A549 (cell line): ENCODE measurements at regions not wholly inside any gene's neighbourhood (a gene's known extent, or its start where the extent isn't known, plus 50 kb on each side); places are given as distances from the start of the nearest gene placed in this dataset.

Experiments
- CBX2 ChIP-seq: fragments of 200-600 bp; sonication (generic); IDR thresholded peaks from 2 replicates; pipeline ENCODE4 v1.6.1; 2016; ENCODE audit warnings: low read depth, mild to moderate bottlenecking, borderline replicate concordance
- EP300 ChIP-seq, 2 experiments: fragments of >200 bp; sonication (Bioruptor Twin); formaldehyde crosslinking; IDR thresholded peaks; 2 replicates in 1 of 2; 3 replicates in 1 of 2; pipeline ENCODE4 v1.6.1; 2016 to 2017
- HOXB5 ChIP-seq: fragments of 250-450 bp; sonication (Bioruptor Pico); IDR thresholded peaks from 2 replicates; pipeline ENCODE4 v1.5.0; 2020; ENCODE audit warnings: mild to moderate bottlenecking, moderate library complexity
- JUNB ChIP-seq: fragments of >200 bp; sonication (Bioruptor Twin); formaldehyde crosslinking; IDR thresholded peaks from 2 replicates; pipeline ENCODE4 v1.6.1; 2016
- MAZ ChIP-seq: fragments of 150-350 bp; IDR thresholded peaks from 2 replicates; pipeline ENCODE4 v1.6.1; 2014; ENCODE audit warnings: antibody characterized with exemption, low read depth, low read length, borderline replicate concordance
- MYC ChIP-seq: IDR thresholded peaks from 2 replicates; pipeline ENCODE4 v1.6.1; 2012; ENCODE audit warnings: mild to moderate bottlenecking, inconsistent platforms, low read length, improper control_type of control experiment, borderline replicate concordance
- POLR2A ChIP-seq: IDR thresholded peaks from 2 replicates; pipeline ENCODE4 v1.6.1; 2012; ENCODE audit warnings: mild to moderate bottlenecking, low read length
- POLR2AphosphoS2 ChIP-seq: conservative IDR thresholded peaks from 2 replicates; pipeline ENCODE4 v1.6.1; 2012; ENCODE audit warnings: low read length, improper control_type of control experiment, inconsistent platforms
- RAD21 ChIP-seq, 2 experiments: fragments of >200 bp in 1 of 2; sonication (Bioruptor Twin) in 1 of 2; formaldehyde crosslinking in 1 of 2; IDR thresholded peaks in 1 of 2; conservative IDR thresholded peaks in 1 of 2; 2 replicates in 1 of 2; 3 replicates in 1 of 2; pipeline ENCODE4 v1.6.1; 2012 to 2018; ENCODE audit warnings: inconsistent platforms in 1 of 2
- RFX5 ChIP-seq: fragments of 450-650 bp; IDR thresholded peaks from 2 replicates; pipeline ENCODE4 v1.7.1; 2014; ENCODE audit warnings: antibody characterized with exemption, mild to moderate bottlenecking, moderate library complexity
- TF ChIP-seq, protein P1 (sequence below): fragments of >200 bp; sonication (Bioruptor Twin); formaldehyde crosslinking; IDR thresholded peaks from 3 replicates; pipeline ENCODE4 v1.5.1; 2016
- TF ChIP-seq, protein P2 (sequence below): fragments of 200-600 bp; sonication (generic); IDR thresholded peaks from 2 replicates; pipeline ENCODE4 v1.6.1; 2016; ENCODE audit warnings: antibody characterized with exemption, mild to moderate bottlenecking, moderate library complexity

DNA sequence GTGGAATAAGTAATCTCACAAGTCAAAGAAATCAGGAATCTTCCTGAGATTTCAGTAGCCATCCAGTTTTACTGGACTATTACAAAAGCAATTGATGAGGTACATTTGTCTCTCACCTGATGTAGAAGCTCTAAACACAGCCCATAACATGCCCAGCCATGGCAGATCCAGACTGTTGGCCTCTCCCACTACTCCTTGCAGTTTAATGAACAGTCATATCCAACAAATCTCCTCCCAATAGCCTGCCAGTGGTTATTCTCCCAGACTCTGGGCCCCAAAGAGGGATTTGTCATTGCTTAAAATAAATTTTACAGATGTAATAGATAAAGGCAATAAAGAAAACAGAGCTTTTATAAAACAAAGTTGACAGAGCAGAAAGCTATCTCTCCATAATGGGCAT is 80.8 kb downstream of the ZNF608 start:
- TF ChIP-seq, protein P1, sequence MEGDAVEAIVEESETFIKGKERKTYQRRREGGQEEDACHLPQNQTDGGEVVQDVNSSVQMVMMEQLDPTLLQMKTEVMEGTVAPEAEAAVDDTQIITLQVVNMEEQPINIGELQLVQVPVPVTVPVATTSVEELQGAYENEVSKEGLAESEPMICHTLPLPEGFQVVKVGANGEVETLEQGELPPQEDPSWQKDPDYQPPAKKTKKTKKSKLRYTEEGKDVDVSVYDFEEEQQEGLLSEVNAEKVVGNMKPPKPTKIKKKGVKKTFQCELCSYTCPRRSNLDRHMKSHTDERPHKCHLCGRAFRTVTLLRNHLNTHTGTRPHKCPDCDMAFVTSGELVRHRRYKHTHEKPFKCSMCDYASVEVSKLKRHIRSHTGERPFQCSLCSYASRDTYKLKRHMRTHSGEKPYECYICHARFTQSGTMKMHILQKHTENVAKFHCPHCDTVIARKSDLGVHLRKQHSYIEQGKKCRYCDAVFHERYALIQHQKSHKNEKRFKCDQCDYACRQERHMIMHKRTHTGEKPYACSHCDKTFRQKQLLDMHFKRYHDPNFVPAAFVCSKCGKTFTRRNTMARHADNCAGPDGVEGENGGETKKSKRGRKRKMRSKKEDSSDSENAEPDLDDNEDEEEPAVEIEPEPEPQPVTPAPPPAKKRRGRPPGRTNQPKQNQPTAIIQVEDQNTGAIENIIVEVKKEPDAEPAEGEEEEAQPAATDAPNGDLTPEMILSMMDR = no peak
- TF ChIP-seq CBX2 (no peak), JUNB (no peak), EP300 (IDR thresholded peaks at IDR 0.05) (no peak), MYC (no peak), RFX5 (no peak), POLR2AphosphoS2 (no peak), POLR2A (no peak), RAD21 (conservative IDR thresholded peaks at IDR 0.05 in 1 of 2, IDR thresholded peaks at IDR 0.05 in 1 of 2) (no peak), MAZ (no peak), HOXB5 (CRISPR knock-in tag) (no peak)
- TF ChIP-seq, protein P2, sequence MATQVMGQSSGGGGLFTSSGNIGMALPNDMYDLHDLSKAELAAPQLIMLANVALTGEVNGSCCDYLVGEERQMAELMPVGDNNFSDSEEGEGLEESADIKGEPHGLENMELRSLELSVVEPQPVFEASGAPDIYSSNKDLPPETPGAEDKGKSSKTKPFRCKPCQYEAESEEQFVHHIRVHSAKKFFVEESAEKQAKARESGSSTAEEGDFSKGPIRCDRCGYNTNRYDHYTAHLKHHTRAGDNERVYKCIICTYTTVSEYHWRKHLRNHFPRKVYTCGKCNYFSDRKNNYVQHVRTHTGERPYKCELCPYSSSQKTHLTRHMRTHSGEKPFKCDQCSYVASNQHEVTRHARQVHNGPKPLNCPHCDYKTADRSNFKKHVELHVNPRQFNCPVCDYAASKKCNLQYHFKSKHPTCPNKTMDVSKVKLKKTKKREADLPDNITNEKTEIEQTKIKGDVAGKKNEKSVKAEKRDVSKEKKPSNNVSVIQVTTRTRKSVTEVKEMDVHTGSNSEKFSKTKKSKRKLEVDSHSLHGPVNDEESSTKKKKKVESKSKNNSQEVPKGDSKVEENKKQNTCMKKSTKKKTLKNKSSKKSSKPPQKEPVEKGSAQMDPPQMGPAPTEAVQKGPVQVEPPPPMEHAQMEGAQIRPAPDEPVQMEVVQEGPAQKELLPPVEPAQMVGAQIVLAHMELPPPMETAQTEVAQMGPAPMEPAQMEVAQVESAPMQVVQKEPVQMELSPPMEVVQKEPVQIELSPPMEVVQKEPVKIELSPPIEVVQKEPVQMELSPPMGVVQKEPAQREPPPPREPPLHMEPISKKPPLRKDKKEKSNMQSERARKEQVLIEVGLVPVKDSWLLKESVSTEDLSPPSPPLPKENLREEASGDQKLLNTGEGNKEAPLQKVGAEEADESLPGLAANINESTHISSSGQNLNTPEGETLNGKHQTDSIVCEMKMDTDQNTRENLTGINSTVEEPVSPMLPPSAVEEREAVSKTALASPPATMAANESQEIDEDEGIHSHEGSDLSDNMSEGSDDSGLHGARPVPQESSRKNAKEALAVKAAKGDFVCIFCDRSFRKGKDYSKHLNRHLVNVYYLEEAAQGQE = no peak
